Hepatocyte (in vitro differentiated cells): ENCODE measurements at regions not wholly inside any gene's neighbourhood (a gene's known extent, or its start where the extent isn't known, plus 50 kb on each side); places are given as distances from the start of the nearest gene placed in this dataset.

Source experiments
- DNase-seq: peaks from one replicate; pipeline ENCODE4 v3.0.0-alpha.2; 2016; ENCODE audit warnings: low spot score
- H2AFZ ChIP-seq: fragments of 200-600 bp; sonication (generic); 2 replicates; pipeline ENCODE4 v1.6.0; 2016; ENCODE audit warnings: antibody characterized with exemption, mild to moderate bottlenecking
- H3K27ac ChIP-seq: fragments of 200-600 bp; sonication (generic); 2 replicates; pipeline ENCODE4 v1.5.1; 2016; ENCODE audit warnings: mild to moderate bottlenecking
- H3K27me3 ChIP-seq: fragments of 200-600 bp; sonication (generic); 2 replicates; pipeline ENCODE4 v1.6.1; 2016
- H3K36me3 ChIP-seq: fragments of 200-600 bp; sonication (generic); replicated peaks from 2 replicates; pipeline ENCODE4 v1.5.1; 2016; ENCODE audit warnings: low read depth; ENCODE audit not compliant: insufficient read depth
- H3K4me1 ChIP-seq: fragments of 200-600 bp; sonication (generic); 2 replicates; pipeline ENCODE4 v1.5.1; 2016; ENCODE audit warnings: mild to moderate bottlenecking, moderate library complexity; ENCODE audit not compliant: insufficient read depth
- H3K4me2 ChIP-seq: fragments of 200-600 bp; sonication (generic); 2 replicates; pipeline ENCODE4 v1.6.0; 2016
- H3K4me3 ChIP-seq: fragments of 200-600 bp; sonication (generic); 2 replicates; pipeline ENCODE4 v1.5.1; 2016; ENCODE audit warnings: mild to moderate bottlenecking
- H3K79me2 ChIP-seq: fragments of 200-600 bp; sonication (generic); 2 replicates; pipeline ENCODE4 v1.6.0; 2017; ENCODE audit warnings: mild to moderate bottlenecking
- H3K9me2 ChIP-seq: fragments of 200-600 bp; sonication (generic); replicated peaks from 2 replicates; pipeline ENCODE4 v1.6.0; 2017; ENCODE audit warnings: mild to moderate bottlenecking; ENCODE audit not compliant: insufficient read depth
- H3K9me3 ChIP-seq: fragments of 200-600 bp; sonication (generic); 2 replicates; pipeline ENCODE4 v1.5.1; 2016; ENCODE audit warnings: low read depth, mild to moderate bottlenecking
- H4K20me1 ChIP-seq: fragments of 200-600 bp; sonication (generic); 2 replicates; pipeline ENCODE4 v1.6.0; 2016; ENCODE audit warnings: mild to moderate bottlenecking; ENCODE audit not compliant: insufficient read depth, poor library complexity, severe bottlenecking
- EZH2 ChIP-seq: fragments of 200-600 bp; sonication (generic); IDR thresholded peaks from 2 replicates; pipeline ENCODE4 v1.6.1; 2016; ENCODE audit warnings: antibody characterized with exemption, mild to moderate bottlenecking, borderline replicate concordance
- EZH2phosphoT487 ChIP-seq: fragments of 200-600 bp; sonication (generic); IDR thresholded peaks from one replicate; pipeline ENCODE4 v1.6.1; 2018; ENCODE audit warnings: antibody characterized with exemption, mild to moderate bottlenecking, low read depth, moderate library complexity; ENCODE audit not compliant: unreplicated experiment, severe bottlenecking
- WGBS: methylation state at CpG from one replicate; pipeline ENCODE4 v1.1.6; 2016; ENCODE audit warnings: low lambda C conversion rate; ENCODE audit errors: missing lambda C conversion rate; 5-methylcytosine and 5-hydroxymethylcytosine counted together
- TF ChIP-seq, protein P1 (sequence below): fragments of 200-600 bp; sonication (generic); IDR thresholded peaks from 2 replicates; pipeline ENCODE4 v1.5.1; 2016; ENCODE audit warnings: antibody characterized with exemption, mild to moderate bottlenecking; ENCODE audit not compliant: poor library complexity

DNA sequence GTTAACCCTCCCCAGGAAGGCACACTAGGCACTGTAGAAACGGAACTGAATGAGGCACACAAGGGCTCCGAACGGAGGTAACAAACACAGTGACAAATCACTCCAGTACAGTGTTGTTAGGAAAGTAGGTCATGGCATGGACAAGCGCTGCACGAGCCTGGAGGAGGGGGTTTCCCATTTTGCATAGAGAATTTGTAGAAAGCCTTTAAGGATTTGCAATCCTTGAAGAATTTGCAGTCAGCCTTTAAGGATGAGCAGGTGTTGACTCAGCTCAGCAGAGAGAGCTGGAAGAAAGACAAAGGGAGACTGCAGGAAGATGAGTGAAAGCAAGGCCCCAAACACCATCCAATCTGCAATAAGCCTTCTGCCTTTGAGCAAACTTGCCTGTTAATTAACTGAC lies 51.1 kb upstream of the PPP1R3C start:
- no peak for TF ChIP-seq EZH2
- no peak for TF ChIP-seq EZH2phosphoT487
- TF ChIP-seq, protein P1, sequence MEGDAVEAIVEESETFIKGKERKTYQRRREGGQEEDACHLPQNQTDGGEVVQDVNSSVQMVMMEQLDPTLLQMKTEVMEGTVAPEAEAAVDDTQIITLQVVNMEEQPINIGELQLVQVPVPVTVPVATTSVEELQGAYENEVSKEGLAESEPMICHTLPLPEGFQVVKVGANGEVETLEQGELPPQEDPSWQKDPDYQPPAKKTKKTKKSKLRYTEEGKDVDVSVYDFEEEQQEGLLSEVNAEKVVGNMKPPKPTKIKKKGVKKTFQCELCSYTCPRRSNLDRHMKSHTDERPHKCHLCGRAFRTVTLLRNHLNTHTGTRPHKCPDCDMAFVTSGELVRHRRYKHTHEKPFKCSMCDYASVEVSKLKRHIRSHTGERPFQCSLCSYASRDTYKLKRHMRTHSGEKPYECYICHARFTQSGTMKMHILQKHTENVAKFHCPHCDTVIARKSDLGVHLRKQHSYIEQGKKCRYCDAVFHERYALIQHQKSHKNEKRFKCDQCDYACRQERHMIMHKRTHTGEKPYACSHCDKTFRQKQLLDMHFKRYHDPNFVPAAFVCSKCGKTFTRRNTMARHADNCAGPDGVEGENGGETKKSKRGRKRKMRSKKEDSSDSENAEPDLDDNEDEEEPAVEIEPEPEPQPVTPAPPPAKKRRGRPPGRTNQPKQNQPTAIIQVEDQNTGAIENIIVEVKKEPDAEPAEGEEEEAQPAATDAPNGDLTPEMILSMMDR = no peak
- no peaks in the 10 kb centered on the region for H3K27me3 ChIP-seq
- no peak overlapping the region for H3K4me3 ChIP-seq
- H3K4me1 ChIP-seq = no peaks in the 10 kb centered on the region
- no peaks in the 10 kb centered on the region for H3K36me3 ChIP-seq
- no peak overlapping the region for H2AFZ ChIP-seq
- H3K9me3 ChIP-seq = no peaks in the 10 kb centered on the region
- H3K79me2 ChIP-seq = no peaks in the 10 kb centered on the region
- no peak overlapping the region for H3K4me2 ChIP-seq
- H3K9me2 ChIP-seq = no peaks in the 10 kb centered on the region
- no peak overlapping the region for H3K27ac ChIP-seq
- DNase-seq = no peak
- 57% methylated on average over 5 of the region's 5 CpGs for WGBS
- no peaks in the 10 kb centered on the region for H4K20me1 ChIP-seq

DNA sequence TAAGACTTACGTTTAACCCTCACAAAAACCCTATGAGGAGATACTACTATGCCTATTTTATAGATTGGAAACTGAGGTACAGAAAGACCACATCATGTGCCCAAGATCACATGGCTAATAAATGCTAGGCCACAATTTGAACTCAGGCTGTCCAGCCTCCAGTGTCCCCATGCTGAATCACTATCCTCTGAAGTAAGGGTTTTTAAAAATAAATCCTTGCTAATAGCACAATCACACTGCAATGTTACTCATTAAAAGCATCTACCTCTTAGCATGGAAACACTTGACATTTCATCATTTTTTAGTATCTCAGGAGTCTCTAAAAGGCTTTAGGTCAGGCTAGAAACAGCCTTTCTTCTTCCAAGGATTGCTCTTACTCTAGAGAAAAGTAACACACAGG lies 50.0 kb upstream of the PPP1R3C start:
- H3K79me2 ChIP-seq = no peaks in the 10 kb centered on the region
- no peak for DNase-seq
- no peaks in the 10 kb centered on the region for H3K9me2 ChIP-seq
- TF ChIP-seq EZH2 = no peak
- TF ChIP-seq, protein P1 = no peak
- no peak for TF ChIP-seq EZH2phosphoT487
- no peak overlapping the region for H3K27ac ChIP-seq
- no peaks in the 10 kb centered on the region for H3K9me3 ChIP-seq
- H4K20me1 ChIP-seq = no peaks in the 10 kb centered on the region
- no peaks in the 10 kb centered on the region for H3K36me3 ChIP-seq
- H3K4me2 ChIP-seq = no peak overlapping the region
- H3K4me3 ChIP-seq = no peak overlapping the region
- no peaks in the 10 kb centered on the region for H3K4me1 ChIP-seq
- H2AFZ ChIP-seq = no peak overlapping the region
- WGBS = 97% methylated on average over 1 of the region's 1 CpG
- no peaks in the 10 kb centered on the region for H3K27me3 ChIP-seq
